H1 (cell line): ENCODE measurements at regions not wholly inside any gene's neighbourhood (a gene's known extent, or its start where the extent isn't known, plus 50 kb on each side); places are given as distances from the start of the nearest gene placed in this dataset.

ENCODE experiments used
- CTCF ChIA-PET: fragments of 300-600 bp; sonication (Branson Sonifier 250); formaldehyde crosslinking; loops from one replicate; lab custom pipeline; 2021; ENCODE audit not compliant: partially characterized antibody; lab: Charles Lee
- POLR2A ChIA-PET: fragments of 300-600 bp; sonication (Branson Sonifier 250); formaldehyde crosslinking; loops from one replicate; lab custom pipeline; 2021; ENCODE audit warnings: inconsistent platforms; ENCODE audit not compliant: partially characterized antibody; lab: Charles Lee
- DNase-seq, 2 experiments: peaks; one replicate each; pipeline versions ENCODE4 v3.0.0 to v3.0.0-alpha.2; 2010 to 2022; ENCODE audit warnings: low spot score in 2 of 2, low read depth in 1 of 2, mixed read lengths in 1 of 2
- FAIRE-seq: peaks from 2 replicates; lab custom pipeline; 2011; peaks lifted over from hg19 to GRCh38; lab: Jason Lieb, UNC
- H2AFZ ChIP-seq: 2 replicates; pipeline ENCODE4 v1.8.1; 2012; ENCODE audit warnings: low read length, inconsistent platforms
- H2AK5ac ChIP-seq: 2 replicates; pipeline ENCODE4 v1.6.1; 2013; ENCODE audit warnings: low read depth, low read length
- H2BK120ac ChIP-seq: replicated peaks from 2 replicates; pipeline ENCODE3; 2013; ENCODE audit warnings: low read depth, low read length, inconsistent platforms
- H2BK12ac ChIP-seq: 2 replicates; pipeline ENCODE4 v1.6.1; 2013; ENCODE audit warnings: low read depth, low read length
- H2BK15ac ChIP-seq: 2 replicates; pipeline ENCODE4 v1.6.1; 2013; ENCODE audit warnings: low read length
- H2BK20ac ChIP-seq: 2 replicates; pipeline ENCODE4 v1.6.1; 2013; ENCODE audit warnings: low read length
- H2BK5ac ChIP-seq: 2 replicates; pipeline ENCODE4 v1.6.1; 2013; ENCODE audit warnings: low read depth, low read length
- H3K14ac ChIP-seq: 2 replicates; pipeline ENCODE4 v1.6.1; 2013; ENCODE audit warnings: inconsistent platforms; ENCODE audit not compliant: insufficient read length
- H3K18ac ChIP-seq: 2 replicates; pipeline ENCODE4 v1.6.1; 2013; ENCODE audit warnings: low read length; ENCODE audit errors: extremely low read depth
- H3K23ac ChIP-seq: 2 replicates; pipeline ENCODE4 v1.6.1; 2013; ENCODE audit warnings: inconsistent platforms; ENCODE audit not compliant: insufficient read length
- H3K23me2 ChIP-seq: 2 replicates; pipeline ENCODE4 v1.6.1; 2013; ENCODE audit warnings: low read depth, low read length
- H3K27ac ChIP-seq: 2 replicates; pipeline ENCODE4 v1.6.1; 2011; ENCODE audit warnings: low read depth, low read length, inconsistent platforms
- H3K27me3 ChIP-seq, 4 experiments: replicated peaks in 1 of 4; 1 replicate in 1 of 4; 2 replicates in 3 of 4; pipeline versions ENCODE4 v1.6.1 to v1.8.1; 2011 to 2013; ENCODE audit warnings: low read length in 3 of 4, mild to moderate bottlenecking in 3 of 4, inconsistent platforms in 2 of 4, mixed read lengths in 2 of 4, moderate library complexity in 1 of 4; ENCODE audit not compliant: control insufficient read depth in 3 of 4, insufficient read depth in 3 of 4; ENCODE audit errors: extremely low read depth in 1 of 4
- H3K36me3 ChIP-seq, 4 experiments: 2 replicates each; pipeline versions ENCODE4 v1.6.1 to v1.8.1; 2011 to 2013; ENCODE audit warnings: mild to moderate bottlenecking in 4 of 4, low read length in 3 of 4, moderate library complexity in 2 of 4, control low read depth in 1 of 4, inconsistent platforms in 1 of 4; ENCODE audit not compliant: insufficient read depth in 4 of 4, control insufficient read depth in 2 of 4
- H3K4ac ChIP-seq: replicated peaks from 2 replicates; pipeline ENCODE3; 2013; ENCODE audit warnings: low read length, low read depth, mixed read lengths, inconsistent platforms; ENCODE audit not compliant: insufficient read length
- H3K4me1 ChIP-seq, 4 experiments: replicated peaks in 1 of 4; 1 replicate in 1 of 4; 2 replicates in 3 of 4; pipeline versions ENCODE4 v1.6.1 to v1.8.1; 2011 to 2013; ENCODE audit warnings: low read length in 3 of 4, inconsistent platforms in 2 of 4, mixed read lengths in 1 of 4; ENCODE audit not compliant: insufficient read depth in 4 of 4, control insufficient read depth in 3 of 4
- H3K4me2 ChIP-seq, 2 experiments: 2 replicates each; pipeline versions ENCODE4 v1.6.1 to v1.8.1; 2011 to 2013; ENCODE audit warnings: low read depth in 2 of 2, low read length in 2 of 2, control low read depth in 1 of 2, inconsistent platforms in 1 of 2, mild to moderate bottlenecking in 1 of 2; ENCODE audit not compliant: insufficient read depth in 1 of 2
- H3K4me3 ChIP-seq, 4 experiments: fragments of 200-600, 300-600 bp in 1 of 4; sonication (generic), shearing (Covaris generic), sonication (Bioruptor Twin) in 1 of 4; 2 replicates each; pipeline versions ENCODE4 v1.5.1 to v1.8.1; 2011 to 2016; ENCODE audit warnings: low read length in 4 of 4, low read depth in 3 of 4, control low read depth in 2 of 4, inconsistent platforms in 2 of 4, mild to moderate bottlenecking in 2 of 4, mixed read lengths in 1 of 4, moderate library complexity in 1 of 4; ENCODE audit not compliant: insufficient read depth in 2 of 4; ENCODE audit errors: extremely low read depth in 1 of 4
- H3K56ac ChIP-seq: replicated peaks from 2 replicates; pipeline ENCODE3; 2013; ENCODE audit warnings: low read depth, mild to moderate bottlenecking, mixed read lengths, low read length, inconsistent platforms; ENCODE audit not compliant: insufficient read length
- H3K79me1 ChIP-seq: 2 replicates; pipeline ENCODE4 v1.6.1; 2013; ENCODE audit warnings: low read depth, low read length, control low read depth
- H3K79me2 ChIP-seq, 2 experiments: 2 replicates each; pipeline versions ENCODE4 v1.6.1 to v1.8.1; 2012 to 2013; ENCODE audit warnings: low read length in 2 of 2, mild to moderate bottlenecking in 2 of 2, inconsistent platforms in 1 of 2; ENCODE audit not compliant: insufficient read depth in 2 of 2, control insufficient read depth in 1 of 2
- H3K9ac ChIP-seq, 4 experiments: replicated peaks in 1 of 4; 1 replicate in 1 of 4; 2 replicates in 3 of 4; pipeline versions ENCODE4 v1.6.1 to v1.8.1; 2011 to 2013; ENCODE audit warnings: low read depth in 3 of 4, low read length in 3 of 4, control low read depth in 2 of 4, mild to moderate bottlenecking in 2 of 4, moderate library complexity in 2 of 4, inconsistent platforms in 1 of 4; ENCODE audit errors: extremely low read depth in 1 of 4
- H3K9me3 ChIP-seq, 2 experiments: 2 replicates each; pipeline versions ENCODE4 v1.6.1 to v1.8.1; 2012 to 2013; ENCODE audit warnings: mild to moderate bottlenecking in 2 of 2, moderate library complexity in 2 of 2, control low read depth in 1 of 2, inconsistent platforms in 1 of 2, low read depth in 1 of 2, low read length in 1 of 2, mixed read lengths in 1 of 2; ENCODE audit not compliant: insufficient read depth in 2 of 2
- H4K20me1 ChIP-seq, 2 experiments: replicated peaks in 1 of 2; 2 replicates each; pipeline versions ENCODE3 to v1.8.1; 2011 to 2013; ENCODE audit warnings: inconsistent platforms in 2 of 2, low read length in 2 of 2, mild to moderate bottlenecking in 1 of 2; ENCODE audit not compliant: insufficient read depth in 2 of 2, control insufficient read depth in 1 of 2
- H4K5ac ChIP-seq: 2 replicates; pipeline ENCODE4 v1.6.1; 2013; ENCODE audit warnings: low read length, low read depth, mixed read lengths, inconsistent platforms; ENCODE audit not compliant: insufficient read length
- H4K8ac ChIP-seq: 2 replicates; pipeline ENCODE4 v1.8.0; 2013; ENCODE audit warnings: mild to moderate bottlenecking, moderate library complexity, low read length, inconsistent platforms; ENCODE audit not compliant: insufficient read depth; ENCODE audit errors: extremely low read depth
- H4K91ac ChIP-seq: replicated peaks from 2 replicates; pipeline ENCODE3; 2013; ENCODE audit warnings: low read length, mixed read lengths, inconsistent platforms; ENCODE audit not compliant: insufficient read length
- ATF2 ChIP-seq: IDR thresholded peaks from 2 replicates; pipeline ENCODE4 v1.6.1; 2012; ENCODE audit warnings: low read length, inconsistent platforms
- BACH1 ChIP-seq: IDR thresholded peaks from 2 replicates; pipeline ENCODE4 v1.6.1; 2012; ENCODE audit warnings: low read length, improper control_type of control experiment
- CBX8 ChIP-seq: fragments of 300-800, 300-1000 bp; sonication (generic); IDR thresholded peaks from 2 replicates; pipeline ENCODE4 v1.7.1; 2016; ENCODE audit warnings: low read depth, low read length, borderline replicate concordance
- CHD1 ChIP-seq: IDR thresholded peaks from 2 replicates; pipeline ENCODE4 v1.6.1; 2012; ENCODE audit warnings: low read depth, low read length, improper control_type of control experiment
- FOSL1 ChIP-seq: IDR thresholded peaks from 2 replicates; pipeline ENCODE4 v1.6.1; 2011; ENCODE audit warnings: mild to moderate bottlenecking, low read depth, low read length, moderate library complexity; ENCODE audit not compliant: insufficient read depth
- MAX ChIP-seq: IDR thresholded peaks from 2 replicates; pipeline ENCODE4 v1.6.1; 2012; ENCODE audit warnings: inconsistent platforms
- POU5F1 ChIP-seq: IDR thresholded peaks from 2 replicates; pipeline ENCODE4 v1.6.1; 2011; ENCODE audit warnings: low read depth, mild to moderate bottlenecking, low read length, moderate library complexity
- SUZ12 ChIP-seq: fragments of 200-600 bp; sonication (generic); IDR thresholded peaks from 2 replicates; pipeline ENCODE4 v1.6.1; 2012; ENCODE audit warnings: mild to moderate bottlenecking, inconsistent platforms, low read length, moderate library complexity, mixed read lengths
- USF2 ChIP-seq: IDR thresholded peaks from 2 replicates; pipeline ENCODE4 v1.6.1; 2011; ENCODE audit warnings: low read length, improper control_type of control experiment
- YY1 ChIP-seq: IDR thresholded peaks from 2 replicates; pipeline ENCODE4 v1.6.1; 2011; ENCODE audit warnings: low read depth, mild to moderate bottlenecking, low read length
- WGBS, 2 experiments: shearing (Covaris generic) in 1 of 2; methylation state at CpG; one replicate each; pipeline versions ENCODE4 v1.1.6 to v1.1.7; 2013 to 2015; ENCODE audit warnings: low lambda C conversion rate in 2 of 2, mixed read lengths in 2 of 2, inconsistent platforms in 1 of 2, low coverage in 1 of 2, missing lambda C conversion rate in 1 of 2; ENCODE audit not compliant: insufficient replicate concordance in 2 of 2, insufficient coverage in 1 of 2, insufficient read length in 1 of 2; ENCODE audit errors: extremely low coverage in 1 of 2, missing lambda C conversion rate in 1 of 2; 5-methylcytosine and 5-hydroxymethylcytosine counted together

- ChIA-PET POLR2A (no interaction called here), CTCF (no interaction called here)
- no peak overlapping the region for H4K5ac ChIP-seq
- H3K79me2 ChIP-seq, result no peaks in the 10 kb centered on the region
- H2BK120ac ChIP-seq, result no peak overlapping the region
- no peak overlapping the region for H3K9ac ChIP-seq
- H3K56ac ChIP-seq, result no peak overlapping the region
- no peak overlapping the region for H3K23ac ChIP-seq
- H3K79me1 ChIP-seq, result no peaks in the 10 kb centered on the region
- H3K27ac ChIP-seq, result no peak overlapping the region
- no peak overlapping the region for H3K4me2 ChIP-seq
- no peaks in the 10 kb centered on the region for H4K20me1 ChIP-seq
- TF ChIP-seq CBX8, result no peak
- no peak for TF ChIP-seq SUZ12
- TF ChIP-seq FOSL1, result no peak
- TF ChIP-seq BACH1, result no peak
- TF ChIP-seq ATF2, result no peak
- no peak for TF ChIP-seq YY1
- no peak for TF ChIP-seq POU5F1
- TF ChIP-seq MAX, result no peak
- TF ChIP-seq CHD1, result no peak
- TF ChIP-seq USF2, result no peak
- H2AK5ac ChIP-seq, result no peak overlapping the region
- H3K18ac ChIP-seq, result no peak overlapping the region
- no peaks in the 10 kb centered on the region for H3K9me3 ChIP-seq
- H2BK15ac ChIP-seq, result no peak overlapping the region
- DNase-seq (no peak), FAIRE-seq (no peak)
- H3K27me3 ChIP-seq, result peaks cover 0 to 2% (median 0%) of the 10 kb centered on the region in 4 experiments; a peak in 1 of 7 replicates
- H2BK12ac ChIP-seq, result no peak overlapping the region
- H3K4me3 ChIP-seq, result no peak overlapping the region
- H3K36me3 ChIP-seq, result no peaks in the 10 kb centered on the region
- H3K4me1 ChIP-seq, result no peaks in the 10 kb centered on the region
- H2BK20ac ChIP-seq, result no peak overlapping the region
- H3K4ac ChIP-seq, result no peak overlapping the region
- no peak overlapping the region for H4K91ac ChIP-seq
- 80% methylated on average over 1 of the region's 1 CpG; no CpG with 5 or more reads in 1 of the 2 experiments for WGBS, 2 experiments
- no peak overlapping the region for H4K8ac ChIP-seq
- no peak overlapping the region for H2AFZ ChIP-seq
- H3K14ac ChIP-seq, result no peak overlapping the region
- H2BK5ac ChIP-seq, result no peak overlapping the region
- H3K23me2 ChIP-seq, result no peaks in the 10 kb centered on the region; the same call in 1 of the 2 replicates
Observed at GRCh38 chr1:239067058-239067457, 319.3 kb upstream of the CHRM3 start.
